SK-N-SH (cell line): ENCODE measurements at regions not wholly inside any gene's neighbourhood (a gene's known extent, or its start where the extent isn't known, plus 50 kb on each side); places are given as distances from the start of the nearest gene placed in this dataset.

Source experiments
- CTCF ChIA-PET: fragments of 300-600, 350-600 bp; formaldehyde crosslinking; extraction: SDS; loops from one replicate; lab custom pipeline; 2021; lab: Yijun Ruan, JAX
- POLR2A ChIA-PET: fragments of 350-600 bp; sonication (Branson Sonifier 250); formaldehyde crosslinking; extraction: SDS; loops from one replicate; lab custom pipeline; 2020; ENCODE audit warnings: antibody characterized with exemption, inconsistent platforms; lab: Yijun Ruan, JAX
- DNase-seq: peaks from one replicate; pipeline ENCODE4 v3.0.0; 2012
- H2AFZ ChIP-seq: fragments of 200-600 bp; sonication (generic); 2 replicates; pipeline ENCODE4 v1.8.1; 2016; ENCODE audit warnings: antibody characterized with exemption, mild to moderate bottlenecking, low read depth
- H3F3A ChIP-seq: fragments of 200-600 bp; sonication (generic); replicated peaks from 2 replicates; pipeline ENCODE3; 2016; ENCODE audit warnings: antibody characterized with exemption, mild to moderate bottlenecking; ENCODE audit not compliant: insufficient read depth
- H3K27ac ChIP-seq, 2 experiments: fragments of 200-500 bp in 1 of 2; fragments of 200-600 bp in 1 of 2; sonication (Bioruptor generic) in 1 of 2; sonication (generic), shearing (Covaris generic) in 1 of 2; 2 replicates each; pipeline versions ENCODE4 v1.5.1 to v1.6.1; 2014 to 2016; ENCODE audit warnings: low read depth in 2 of 2, inconsistent platforms in 1 of 2, low read length in 1 of 2, mild to moderate bottlenecking in 1 of 2, mixed read lengths in 1 of 2
- H3K27me3 ChIP-seq: fragments of 200-600 bp; sonication (generic), shearing (Covaris generic); 2 replicates; pipeline ENCODE4 v1.6.1; 2016; ENCODE audit warnings: mixed run types; ENCODE audit not compliant: insufficient read depth
- H3K36me3 ChIP-seq, 2 experiments: fragments of 200-500 bp in 1 of 2; fragments of 200-600 bp in 1 of 2; sonication (Bioruptor generic) in 1 of 2; sonication (generic) in 1 of 2; replicated peaks in 1 of 2; 2 replicates each; pipeline versions ENCODE3 to v1.5.1; 2014 to 2016; ENCODE audit warnings: low read length in 1 of 2, mild to moderate bottlenecking in 1 of 2; ENCODE audit not compliant: insufficient read depth in 2 of 2, control insufficient read depth in 1 of 2
- H3K4me1 ChIP-seq, 2 experiments: fragments of 200-500 bp in 1 of 2; fragments of 200-600 bp in 1 of 2; sonication (Bioruptor generic) in 1 of 2; sonication (generic), shearing (Covaris generic) in 1 of 2; 2 replicates each; pipeline versions ENCODE4 v1.5.1 to v1.6.1; 2014 to 2016; ENCODE audit warnings: low read depth in 1 of 2, low read length in 1 of 2, mixed run types in 1 of 2; ENCODE audit not compliant: insufficient read depth in 2 of 2, control insufficient read depth in 1 of 2
- H3K4me2 ChIP-seq: fragments of 200-600 bp; sonication (generic), shearing (Covaris generic); 2 replicates; pipeline ENCODE4 v1.6.1; 2017; ENCODE audit warnings: mixed run types
- H3K4me3 ChIP-seq, 2 experiments: fragments of 200-500 bp in 1 of 2; fragments of 200-600 bp in 1 of 2; sonication (Bioruptor generic) in 1 of 2; sonication (generic), shearing (Covaris generic) in 1 of 2; 2 replicates each; pipeline versions ENCODE4 v1.5.1 to v1.8.1; 2014 to 2016; ENCODE audit warnings: low read depth in 2 of 2, inconsistent platforms in 1 of 2, low read length in 1 of 2, mild to moderate bottlenecking in 1 of 2, mixed read lengths in 1 of 2, moderate library complexity in 1 of 2
- H3K79me2 ChIP-seq: fragments of 200-600 bp; sonication (generic); 2 replicates; pipeline ENCODE4 v1.8.1; 2017; ENCODE audit warnings: mild to moderate bottlenecking; ENCODE audit not compliant: insufficient read depth
- H3K9ac ChIP-seq: fragments of 200-600 bp; sonication (generic); 2 replicates; pipeline ENCODE4 v1.6.1; 2017; ENCODE audit warnings: mixed run types
- H3K9me2 ChIP-seq: fragments of 200-600 bp; sonication (generic); 2 replicates; pipeline ENCODE4 v1.6.1; 2017; ENCODE audit warnings: mixed run types
- H3K9me3 ChIP-seq: fragments of 200-600 bp; sonication (generic); 2 replicates; pipeline ENCODE4 v1.6.1; 2017; ENCODE audit warnings: mixed run types, mild to moderate bottlenecking, moderate library complexity
- H4K20me1 ChIP-seq: fragments of 200-600 bp; sonication (generic); 2 replicates; pipeline ENCODE4 v1.6.1; 2017; ENCODE audit warnings: mild to moderate bottlenecking, mixed run types; ENCODE audit not compliant: insufficient read depth
- CHD2 ChIP-seq: fragments of 150-350 bp; IDR thresholded peaks from 2 replicates; pipeline ENCODE4 v1.6.1; 2018; ENCODE audit warnings: low read length; ENCODE audit not compliant: partially characterized antibody
- ELF1 ChIP-seq: IDR thresholded peaks from 2 replicates; pipeline ENCODE4 v1.4.0; 2012
- EP300 ChIP-seq, 2 experiments: IDR thresholded peaks; 2 replicates each; pipeline versions ENCODE4 v1.4.0 to v1.6.1; 2012; ENCODE audit warnings: borderline replicate concordance in 1 of 2, low read depth in 1 of 2, low read length in 1 of 2
- EZH2phosphoT487 ChIP-seq: fragments of 200-600 bp; sonication (generic); IDR thresholded peaks from 2 replicates; pipeline ENCODE4 v1.6.1; 2017; ENCODE audit warnings: low read depth, mixed run types, mild to moderate bottlenecking, antibody characterized with exemption, moderate library complexity, borderline replicate concordance
- FOXJ3 ChIP-seq: sonication (generic); formaldehyde crosslinking; IDR thresholded peaks from 2 replicates; pipeline ENCODE4 v1.5.1; 2020; ENCODE audit warnings: mild to moderate bottlenecking, missing genetic modification reagents
- FOXM1 ChIP-seq: IDR thresholded peaks from 2 replicates; pipeline ENCODE4 v1.4.0; 2012; ENCODE audit warnings: low read depth, mild to moderate bottlenecking
- GABPA ChIP-seq: IDR thresholded peaks from 2 replicates; pipeline ENCODE4 v1.4.0; 2012; ENCODE audit warnings: low read depth, mild to moderate bottlenecking
- JUND ChIP-seq: IDR thresholded peaks from 2 replicates; pipeline ENCODE4 v1.4.0; 2012
- RAD21 ChIP-seq: IDR thresholded peaks from 2 replicates; pipeline ENCODE4 v1.6.1; 2012; ENCODE audit warnings: mild to moderate bottlenecking, low read length
- RCOR1 ChIP-seq: fragments of 150-350 bp; IDR thresholded peaks from 2 replicates; pipeline ENCODE4 v1.6.1; 2017; ENCODE audit warnings: antibody characterized with exemption, low read length
- RFX5 ChIP-seq: IDR thresholded peaks from 2 replicates; pipeline ENCODE4 v1.6.1; 2012; ENCODE audit warnings: mild to moderate bottlenecking, improper control_type of control experiment, low read length
- RXRA ChIP-seq: IDR thresholded peaks from 2 replicates; pipeline ENCODE4 v1.4.0; 2012; ENCODE audit warnings: low read depth, mild to moderate bottlenecking, borderline replicate concordance
- SIN3A ChIP-seq: IDR thresholded peaks from 2 replicates; pipeline ENCODE4 v1.6.1; 2012; ENCODE audit warnings: low read depth, mild to moderate bottlenecking, low read length, moderate library complexity, borderline replicate concordance
- SMC3 ChIP-seq: IDR thresholded peaks from 2 replicates; pipeline ENCODE4 v1.6.1; 2012; ENCODE audit warnings: low read depth, low read length, improper control_type of control experiment
- TAF1 ChIP-seq: IDR thresholded peaks from 2 replicates; pipeline ENCODE4 v1.6.1; 2012; ENCODE audit warnings: low read depth, mild to moderate bottlenecking, low read length, moderate library complexity, borderline replicate concordance
- TCF12 ChIP-seq: IDR thresholded peaks from 2 replicates; pipeline ENCODE4 v1.4.0; 2012
- WGBS: methylation state at CpG from one replicate; pipeline ENCODE4 v1.1.6; 2017; ENCODE audit warnings: low lambda C conversion rate; 5-methylcytosine and 5-hydroxymethylcytosine counted together
- TF ChIP-seq, protein P1 (sequence below): IDR thresholded peaks from 2 replicates; pipeline ENCODE4 v1.6.1; 2012; ENCODE audit warnings: mild to moderate bottlenecking, low read depth, low read length, moderate library complexity
- TF ChIP-seq, protein P2 (sequence below): fragments of 150-350 bp; IDR thresholded peaks from 2 replicates; pipeline ENCODE4 v1.6.1; 2016; ENCODE audit warnings: mild to moderate bottlenecking, low read depth, low read length
- TF ChIP-seq, protein P3 (sequence below): fragments of 200-600 bp; sonication (generic); IDR thresholded peaks from 2 replicates; pipeline ENCODE4 v1.6.1; 2017; ENCODE audit warnings: antibody characterized with exemption, mild to moderate bottlenecking, moderate library complexity
- TF ChIP-seq, protein P4 (sequence below): IDR thresholded peaks from 2 replicates; pipeline ENCODE4; 2012

DNA sequence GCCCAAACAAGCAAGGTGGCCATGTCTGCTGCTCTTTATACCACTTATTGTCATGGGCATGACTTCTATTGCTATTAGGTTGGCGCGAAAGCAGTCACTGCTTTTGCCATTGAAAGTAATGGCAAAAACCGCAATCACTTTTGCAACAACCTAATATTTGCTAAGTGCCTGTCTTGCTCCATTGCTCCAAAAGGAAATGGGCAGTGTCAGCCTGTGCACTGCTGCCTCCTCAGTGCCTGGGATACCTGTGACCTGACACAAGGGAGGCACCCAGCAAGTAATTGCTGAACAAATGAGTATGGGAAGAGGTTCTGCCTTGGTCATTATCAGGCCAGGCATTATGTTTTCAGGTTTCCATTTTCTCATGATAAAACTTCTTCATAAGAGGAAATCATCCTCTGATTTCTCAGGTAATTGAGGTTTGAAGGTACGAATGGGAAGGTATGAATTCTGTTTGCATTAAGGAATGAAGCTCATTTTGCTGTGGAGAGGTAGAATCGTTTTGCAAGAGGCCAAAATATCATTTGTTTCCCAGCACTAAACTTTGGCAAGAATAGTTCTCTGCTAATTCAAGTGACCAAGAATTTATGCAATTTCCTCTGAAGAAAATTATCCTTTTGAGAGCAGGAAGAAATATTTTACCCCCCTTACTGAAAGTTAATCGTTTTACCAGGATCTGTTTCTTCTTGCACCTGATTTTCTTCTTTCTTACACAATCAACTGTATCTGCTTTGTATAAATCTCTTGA lies 128.4 kb upstream of the SPRY2 start:
- Histone ChIP-seq H3K36me3 (no peaks in the 10 kb centered on the region), H4K20me1 (no peaks in the 10 kb centered on the region), H2AFZ (no peak overlapping the region), H3F3A (peaks cover 22% of the 10 kb centered on the region), H3K4me1 (peaks cover 5 to 9% of the 10 kb centered on the region in 2 experiments), H3K9me3 (no peaks in the 10 kb centered on the region), H3K4me3 (no peak overlapping the region), H3K9me2 (no peaks in the 10 kb centered on the region), H3K27ac (peak overlapping the region; percentile 73 to 81), H3K27me3 (no peaks in the 10 kb centered on the region), H3K9ac (no peak overlapping the region), H3K79me2 (no peaks in the 10 kb centered on the region), H3K4me2 (peak overlapping the region; percentile 48; the same call in 1 of the 2 replicates)
- POLR2A ChIA-PET = no interaction called here
- CTCF ChIA-PET = no interaction called here
- 60% methylated on average over 6 of the region's 6 CpGs for WGBS
- TF ChIP-seq FOXJ3 (no peak), EP300 (IDR thresholded peaks at IDR 0.05; ENCODE audit: borderline replicate concordance in 1 of 2, low read depth in 1 of 2, low read length in 1 of 2) (no peak; a peak in 1 of 4 replicates), GABPA (no peak), EZH2phosphoT487 (no peak), RFX5 (no peak), JUND (no peak), TAF1 (no peak), FOXM1 (no peak), TCF12 (no peak)
- TF ChIP-seq, protein P1, sequence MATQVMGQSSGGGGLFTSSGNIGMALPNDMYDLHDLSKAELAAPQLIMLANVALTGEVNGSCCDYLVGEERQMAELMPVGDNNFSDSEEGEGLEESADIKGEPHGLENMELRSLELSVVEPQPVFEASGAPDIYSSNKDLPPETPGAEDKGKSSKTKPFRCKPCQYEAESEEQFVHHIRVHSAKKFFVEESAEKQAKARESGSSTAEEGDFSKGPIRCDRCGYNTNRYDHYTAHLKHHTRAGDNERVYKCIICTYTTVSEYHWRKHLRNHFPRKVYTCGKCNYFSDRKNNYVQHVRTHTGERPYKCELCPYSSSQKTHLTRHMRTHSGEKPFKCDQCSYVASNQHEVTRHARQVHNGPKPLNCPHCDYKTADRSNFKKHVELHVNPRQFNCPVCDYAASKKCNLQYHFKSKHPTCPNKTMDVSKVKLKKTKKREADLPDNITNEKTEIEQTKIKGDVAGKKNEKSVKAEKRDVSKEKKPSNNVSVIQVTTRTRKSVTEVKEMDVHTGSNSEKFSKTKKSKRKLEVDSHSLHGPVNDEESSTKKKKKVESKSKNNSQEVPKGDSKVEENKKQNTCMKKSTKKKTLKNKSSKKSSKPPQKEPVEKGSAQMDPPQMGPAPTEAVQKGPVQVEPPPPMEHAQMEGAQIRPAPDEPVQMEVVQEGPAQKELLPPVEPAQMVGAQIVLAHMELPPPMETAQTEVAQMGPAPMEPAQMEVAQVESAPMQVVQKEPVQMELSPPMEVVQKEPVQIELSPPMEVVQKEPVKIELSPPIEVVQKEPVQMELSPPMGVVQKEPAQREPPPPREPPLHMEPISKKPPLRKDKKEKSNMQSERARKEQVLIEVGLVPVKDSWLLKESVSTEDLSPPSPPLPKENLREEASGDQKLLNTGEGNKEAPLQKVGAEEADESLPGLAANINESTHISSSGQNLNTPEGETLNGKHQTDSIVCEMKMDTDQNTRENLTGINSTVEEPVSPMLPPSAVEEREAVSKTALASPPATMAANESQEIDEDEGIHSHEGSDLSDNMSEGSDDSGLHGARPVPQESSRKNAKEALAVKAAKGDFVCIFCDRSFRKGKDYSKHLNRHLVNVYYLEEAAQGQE = no peak
- no peak for DNase-seq

DNA sequence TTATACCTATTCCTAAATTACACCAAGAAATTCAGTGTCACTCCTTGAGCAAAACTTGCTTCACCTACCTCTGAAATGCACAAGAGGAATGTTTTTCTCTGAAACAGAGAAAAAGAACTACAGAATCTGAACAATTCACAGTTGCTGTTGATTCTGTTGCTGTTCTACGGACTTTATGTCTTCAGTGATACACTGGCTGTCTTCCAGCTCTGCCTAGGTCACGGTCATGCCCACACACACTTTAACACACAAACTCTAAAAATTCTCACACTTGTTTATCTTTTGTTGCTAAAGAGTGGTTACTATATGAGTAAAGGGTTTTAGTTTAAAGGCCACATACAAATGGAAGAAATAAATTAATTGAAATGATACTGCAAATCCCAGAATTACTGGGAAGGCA lies 124.4 kb upstream of the SPRY2 start:
- WGBS = 88% methylated on average over 2 of the region's 2 CpGs
- Histone ChIP-seq H3K36me3 (no peaks in the 10 kb centered on the region), H3K27ac (no peak overlapping the region), H3K9me2 (no peaks in the 10 kb centered on the region), H2AFZ (no peak overlapping the region), H4K20me1 (no peaks in the 10 kb centered on the region), H3K4me3 (no peak overlapping the region), H3K4me1 (peaks cover 3 to 9% of the 10 kb centered on the region in 2 experiments), H3K79me2 (no peaks in the 10 kb centered on the region), H3K9ac (no peak overlapping the region), H3K9me3 (no peaks in the 10 kb centered on the region), H3K4me2 (no peak overlapping the region), H3F3A (peaks cover 19% of the 10 kb centered on the region), H3K27me3 (no peaks in the 10 kb centered on the region)
- ChIA-PET CTCF (no interaction called here), POLR2A (no interaction called here)
- no peak for DNase-seq
- no peak for TF ChIP-seq RAD21
- TF ChIP-seq SMC3 = no peak
- TF ChIP-seq FOXM1 = no peak
- TF ChIP-seq, protein P2, sequence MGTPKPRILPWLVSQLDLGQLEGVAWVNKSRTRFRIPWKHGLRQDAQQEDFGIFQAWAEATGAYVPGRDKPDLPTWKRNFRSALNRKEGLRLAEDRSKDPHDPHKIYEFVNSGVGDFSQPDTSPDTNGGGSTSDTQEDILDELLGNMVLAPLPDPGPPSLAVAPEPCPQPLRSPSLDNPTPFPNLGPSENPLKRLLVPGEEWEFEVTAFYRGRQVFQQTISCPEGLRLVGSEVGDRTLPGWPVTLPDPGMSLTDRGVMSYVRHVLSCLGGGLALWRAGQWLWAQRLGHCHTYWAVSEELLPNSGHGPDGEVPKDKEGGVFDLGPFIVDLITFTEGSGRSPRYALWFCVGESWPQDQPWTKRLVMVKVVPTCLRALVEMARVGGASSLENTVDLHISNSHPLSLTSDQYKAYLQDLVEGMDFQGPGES = no peak
- no peak for TF ChIP-seq SIN3A
- TF ChIP-seq CHD2 = no peak
- TF ChIP-seq, protein P3, sequence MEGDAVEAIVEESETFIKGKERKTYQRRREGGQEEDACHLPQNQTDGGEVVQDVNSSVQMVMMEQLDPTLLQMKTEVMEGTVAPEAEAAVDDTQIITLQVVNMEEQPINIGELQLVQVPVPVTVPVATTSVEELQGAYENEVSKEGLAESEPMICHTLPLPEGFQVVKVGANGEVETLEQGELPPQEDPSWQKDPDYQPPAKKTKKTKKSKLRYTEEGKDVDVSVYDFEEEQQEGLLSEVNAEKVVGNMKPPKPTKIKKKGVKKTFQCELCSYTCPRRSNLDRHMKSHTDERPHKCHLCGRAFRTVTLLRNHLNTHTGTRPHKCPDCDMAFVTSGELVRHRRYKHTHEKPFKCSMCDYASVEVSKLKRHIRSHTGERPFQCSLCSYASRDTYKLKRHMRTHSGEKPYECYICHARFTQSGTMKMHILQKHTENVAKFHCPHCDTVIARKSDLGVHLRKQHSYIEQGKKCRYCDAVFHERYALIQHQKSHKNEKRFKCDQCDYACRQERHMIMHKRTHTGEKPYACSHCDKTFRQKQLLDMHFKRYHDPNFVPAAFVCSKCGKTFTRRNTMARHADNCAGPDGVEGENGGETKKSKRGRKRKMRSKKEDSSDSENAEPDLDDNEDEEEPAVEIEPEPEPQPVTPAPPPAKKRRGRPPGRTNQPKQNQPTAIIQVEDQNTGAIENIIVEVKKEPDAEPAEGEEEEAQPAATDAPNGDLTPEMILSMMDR = no peak
- no peak for TF ChIP-seq RFX5
- TF ChIP-seq RXRA = no peak
- TF ChIP-seq RCOR1 = no peak
- no peak for TF ChIP-seq TAF1
- TF ChIP-seq, protein P4, sequence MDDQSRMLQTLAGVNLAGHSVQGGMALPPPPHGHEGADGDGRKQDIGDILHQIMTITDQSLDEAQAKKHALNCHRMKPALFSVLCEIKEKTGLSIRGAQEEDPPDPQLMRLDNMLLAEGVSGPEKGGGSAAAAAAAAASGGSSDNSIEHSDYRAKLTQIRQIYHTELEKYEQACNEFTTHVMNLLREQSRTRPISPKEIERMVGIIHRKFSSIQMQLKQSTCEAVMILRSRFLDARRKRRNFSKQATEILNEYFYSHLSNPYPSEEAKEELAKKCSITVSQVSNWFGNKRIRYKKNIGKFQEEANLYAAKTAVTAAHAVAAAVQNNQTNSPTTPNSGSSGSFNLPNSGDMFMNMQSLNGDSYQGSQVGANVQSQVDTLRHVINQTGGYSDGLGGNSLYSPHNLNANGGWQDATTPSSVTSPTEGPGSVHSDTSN = no peak
- TF ChIP-seq ELF1 = no peak
- no peak for TF ChIP-seq FOXJ3
- no peak for TF ChIP-seq TCF12
- TF ChIP-seq EP300 (IDR thresholded peaks at IDR 0.05; ENCODE audit: borderline replicate concordance in 1 of 2, low read depth in 1 of 2, low read length in 1 of 2) = no peak
